Testis (tissue), 2 donors: ENCODE measurements at regions not wholly inside any gene's neighbourhood (a gene's known extent, or its start where the extent isn't known, plus 50 kb on each side); places are given as distances from the start of the nearest gene placed in this dataset.

ENCODE experiments used
- CTCF ChIP-seq, 3 experiments: fragments of 450-650 bp in 2 of 3; fragments of 200-600 bp in 1 of 3; sonication (generic) in 1 of 3; IDR thresholded peaks; one replicate each; pipeline ENCODE4 v1.5.1; 2016 to 2019; ENCODE audit warnings: antibody characterized with exemption in 3 of 3, mild to moderate bottlenecking in 2 of 3, moderate library complexity in 1 of 3
- POLR2A ChIP-seq: fragments of 450-650 bp; IDR thresholded peaks from one replicate; pipeline ENCODE4 v1.6.1; 2017; ENCODE audit warnings: antibody characterized with exemption, mild to moderate bottlenecking, moderate library complexity

DNA sequence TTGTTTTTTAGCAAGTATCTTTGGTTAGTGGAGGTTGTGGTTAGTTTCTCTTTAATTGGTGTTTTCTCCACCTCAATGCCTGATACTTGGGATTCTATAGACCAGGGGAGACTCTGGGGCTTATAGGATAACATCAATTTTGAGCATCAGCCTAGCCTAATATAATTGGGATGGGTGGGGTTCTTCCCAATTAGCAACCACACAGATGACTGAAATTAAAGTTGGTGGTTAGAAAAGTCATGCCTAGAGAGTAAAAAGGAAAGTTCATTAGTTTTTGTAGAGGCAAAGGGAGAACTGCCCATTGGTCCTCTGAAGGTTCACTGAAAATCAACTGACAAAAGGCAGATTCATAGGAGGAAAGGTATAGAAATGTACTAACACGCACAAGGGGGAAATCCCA, 843.3 kb downstream of the TSN start:
- no peak for TF ChIP-seq CTCF (IDR thresholded peaks at IDR 0.05)
- no peak for TF ChIP-seq POLR2A
